ENCODE measurements at regions not wholly inside any gene's neighbourhood (a gene's known extent, or its start where the extent isn't known, plus 50 kb on each side); places are given as distances from the start of the nearest gene placed in this dataset.

GRCh38 chr10:101293007-101293723, 60.8 kb upstream of the BTRC start:
- H3K9me3 Mint-ChIP-seq = no peaks in the 10 kb centered on the region; a peak in 1 of 5 replicates
- no peak overlapping the region for H4K5ac ChIP-seq (ENCODE audit: insufficient read length, low read depth, low read length)
- no peak overlapping the region for H3K14ac ChIP-seq (ENCODE audit: insufficient read depth, low read length)
- H3K18ac ChIP-seq (ENCODE audit: insufficient read length, low read depth, low read length) = no peak overlapping the region
- H3K27me3 ChIP-seq (ENCODE audit: insufficient read depth, low read length) = peaks cover 25% of the 10 kb centered on the region
- H3K79me2 ChIP-seq (ENCODE audit: insufficient read depth, low read length) = no peaks in the 10 kb centered on the region
- H3K4ac ChIP-seq (ENCODE audit: low read depth, low read length) = no peak overlapping the region
- H3K36me3 Mint-ChIP-seq (ENCODE audit: insufficient read depth in 1 of 3, low read depth in 3 of 3) = no peaks in the 10 kb centered on the region
- H3K27ac Mint-ChIP-seq = no peak overlapping the region
- DNase-seq = peak; percentile 61
- peak overlapping the region; percentile 76 for H3K4me2 ChIP-seq (ENCODE audit: insufficient read depth, insufficient read length, low read length)
- no peak overlapping the region for H3K9ac ChIP-seq (ENCODE audit: extremely low read depth, insufficient read length, low read length)
- no peak overlapping the region for H2BK20ac ChIP-seq (ENCODE audit: low read depth, low read length, poor library complexity, severe bottlenecking)
- no peaks in the 10 kb centered on the region for H3K9me3 ChIP-seq (ENCODE audit: control insufficient read depth, low read depth, low read length)
- H2BK12ac ChIP-seq (ENCODE audit: insufficient read length, low read depth, low read length) = no peak overlapping the region
- no peak overlapping the region for H2BK15ac ChIP-seq (ENCODE audit: low read depth, low read length)
- no peak overlapping the region for H3K56ac ChIP-seq (ENCODE audit: insufficient read length, low read depth, low read length)
- no peak overlapping the region for H3K23ac ChIP-seq (ENCODE audit: insufficient read length, low read depth, low read length)
- WGBS (ENCODE audit: extremely low coverage, insufficient read length, low lambda C conversion rate) = no CpG with 5 or more reads among the region's 17 CpGs
- peak overlapping the region; percentile 62 to 84 for H3K4me3 Mint-ChIP-seq
- peaks cover 16% of the 10 kb centered on the region for H3K23me2 ChIP-seq (ENCODE audit: insufficient read length, low read depth, low read length, poor library complexity, severe bottlenecking)
- no peak overlapping the region for H3T11ph ChIP-seq (ENCODE audit: low read length)
- H4K8ac ChIP-seq (replicated peaks; ENCODE audit: insufficient read length, low read depth, low read length) = no peak overlapping the region
- H3K4me1 ChIP-seq (ENCODE audit: insufficient read depth, low read length) = 0 out of 2 replicates have a peak, but pooled peaks cover 10% of the 10 kb centered on the region
- H3K27ac ChIP-seq (ENCODE audit: insufficient read length, low read depth, low read length) = no peak overlapping the region
- no peaks in the 10 kb centered on the region for H3K79me1 ChIP-seq (ENCODE audit: insufficient read depth, low read depth, low read length, poor library complexity, severe bottlenecking)
- TF ChIP-seq CTCF (conservative IDR thresholded peaks at IDR 0.05) = no peak
- H3K27me3 Mint-ChIP-seq (ENCODE audit: low read depth) = peaks cover 97% of the 10 kb centered on the region
- H2BK120ac ChIP-seq (ENCODE audit: low read depth, low read length, poor library complexity, severe bottlenecking) = no peak overlapping the region
- H4K91ac ChIP-seq (ENCODE audit: insufficient read length, low read depth, low read length) = no peak overlapping the region
- no peak overlapping the region for H2AFZ ChIP-seq (ENCODE audit: low read length)
- no peak overlapping the region for H2AK5ac ChIP-seq (ENCODE audit: insufficient read length, low read length)
- no peak overlapping the region for H2BK5ac ChIP-seq (ENCODE audit: insufficient read length, low read length)
- H4K20me1 ChIP-seq (ENCODE audit: control insufficient read depth, insufficient read depth, insufficient read length) = no peaks in the 10 kb centered on the region
- peaks cover 34 to 39% of the 10 kb centered on the region in 2 experiments for H3K4me1 Mint-ChIP-seq
